ENCODE measurements at regions not wholly inside any gene's neighbourhood (a gene's known extent, or its start where the extent isn't known, plus 50 kb on each side); places are given as distances from the start of the nearest gene placed in this dataset.

GRCh38 chr1:201646411-201647022, 107.6 kb downstream of the NAV1 start:
- no peak for DNase-seq (ENCODE audit: low read depth)
- no peak overlapping the region for H3K4me3 ChIP-seq (ENCODE audit: control insufficient read depth, low read depth, low read length)
- TF ChIP-seq, protein P1, sequence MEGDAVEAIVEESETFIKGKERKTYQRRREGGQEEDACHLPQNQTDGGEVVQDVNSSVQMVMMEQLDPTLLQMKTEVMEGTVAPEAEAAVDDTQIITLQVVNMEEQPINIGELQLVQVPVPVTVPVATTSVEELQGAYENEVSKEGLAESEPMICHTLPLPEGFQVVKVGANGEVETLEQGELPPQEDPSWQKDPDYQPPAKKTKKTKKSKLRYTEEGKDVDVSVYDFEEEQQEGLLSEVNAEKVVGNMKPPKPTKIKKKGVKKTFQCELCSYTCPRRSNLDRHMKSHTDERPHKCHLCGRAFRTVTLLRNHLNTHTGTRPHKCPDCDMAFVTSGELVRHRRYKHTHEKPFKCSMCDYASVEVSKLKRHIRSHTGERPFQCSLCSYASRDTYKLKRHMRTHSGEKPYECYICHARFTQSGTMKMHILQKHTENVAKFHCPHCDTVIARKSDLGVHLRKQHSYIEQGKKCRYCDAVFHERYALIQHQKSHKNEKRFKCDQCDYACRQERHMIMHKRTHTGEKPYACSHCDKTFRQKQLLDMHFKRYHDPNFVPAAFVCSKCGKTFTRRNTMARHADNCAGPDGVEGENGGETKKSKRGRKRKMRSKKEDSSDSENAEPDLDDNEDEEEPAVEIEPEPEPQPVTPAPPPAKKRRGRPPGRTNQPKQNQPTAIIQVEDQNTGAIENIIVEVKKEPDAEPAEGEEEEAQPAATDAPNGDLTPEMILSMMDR (conservative IDR thresholded peaks at IDR 0.05; ENCODE audit: control insufficient read depth, insufficient read depth, low read depth, low read length): no peak

GRCh38 chr1:201647094-201647493, 108.2 kb downstream of the NAV1 start:
- peak overlapping the region; percentile 83 for H3K4me3 ChIP-seq (ENCODE audit: control insufficient read depth, low read depth, low read length)
- TF ChIP-seq, protein P1 (conservative IDR thresholded peaks at IDR 0.05; ENCODE audit: control insufficient read depth, insufficient read depth, low read depth, low read length): no peak
- DNase-seq (ENCODE audit: low read depth): peak; percentile 45

GRCh38 chr1:201647722-201648065, 108.8 kb downstream of the NAV1 start:
- DNase-seq (ENCODE audit: low read depth): no peak
- H3K4me3 ChIP-seq (ENCODE audit: control insufficient read depth, low read depth, low read length): peak overlapping the region; percentile 83
- TF ChIP-seq, protein P1 (conservative IDR thresholded peaks at IDR 0.05; ENCODE audit: control insufficient read depth, insufficient read depth, low read depth, low read length): no peak

- peak overlapping the region; percentile 83 for H3K4me3 ChIP-seq (ENCODE audit: control insufficient read depth, low read depth, low read length)
- TF ChIP-seq, protein P1 (conservative IDR thresholded peaks at IDR 0.05; ENCODE audit: control insufficient read depth, insufficient read depth, low read depth, low read length): no peak
- peak; percentile 79 for DNase-seq (ENCODE audit: low read depth)
These were observed 109.4 kb downstream of the NAV1 start for GRCh38 chr1:201648066-201648906.

DNA sequence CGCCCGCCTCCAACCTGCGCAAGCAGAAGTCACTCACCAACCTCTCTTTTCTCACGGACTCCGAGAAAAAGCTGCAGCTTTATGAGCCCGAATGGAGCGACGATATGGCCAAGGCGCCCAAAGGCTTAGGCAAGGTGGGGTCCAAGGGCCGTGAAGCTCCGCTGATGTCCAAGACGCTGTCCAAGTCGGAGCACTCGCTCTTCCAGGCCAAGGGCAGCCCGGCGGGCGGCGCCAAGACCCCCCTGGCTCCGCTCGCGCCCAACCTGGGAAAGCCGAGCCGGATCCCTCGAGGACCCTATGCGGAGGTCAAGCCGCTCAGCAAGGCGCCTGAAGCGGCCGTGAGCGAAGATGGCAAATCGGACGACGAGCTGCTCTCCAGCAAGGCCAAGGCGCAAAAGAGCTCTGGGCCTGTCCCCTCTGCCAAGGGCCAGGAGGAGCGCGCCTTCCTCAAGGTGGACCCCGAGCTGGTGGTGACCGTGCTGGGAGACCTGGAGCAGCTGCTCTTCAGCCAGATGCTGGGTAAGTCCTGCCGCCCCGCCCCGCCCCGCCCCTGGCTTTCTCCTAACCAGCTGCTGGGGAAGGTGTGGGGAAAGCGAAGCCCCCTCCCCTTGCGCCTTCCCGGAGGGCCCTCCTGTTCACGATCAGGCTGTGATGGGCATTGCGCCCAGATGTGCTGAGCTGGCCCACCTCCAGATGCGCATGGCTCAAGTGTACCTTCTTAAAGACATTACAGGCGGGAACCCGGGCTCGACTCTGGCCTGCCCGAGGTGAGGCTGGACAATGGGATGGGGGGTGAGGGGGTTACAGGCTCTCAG, 110.2 kb downstream of the NAV1 start:
- H3K4me3 ChIP-seq (ENCODE audit: control insufficient read depth, low read depth, low read length): peak overlapping the region; percentile 83
- DNase-seq (ENCODE audit: low read depth): peak; percentile 59
- TF ChIP-seq, protein P1 (conservative IDR thresholded peaks at IDR 0.05; ENCODE audit: control insufficient read depth, insufficient read depth, low read depth, low read length): no peak

DNA sequence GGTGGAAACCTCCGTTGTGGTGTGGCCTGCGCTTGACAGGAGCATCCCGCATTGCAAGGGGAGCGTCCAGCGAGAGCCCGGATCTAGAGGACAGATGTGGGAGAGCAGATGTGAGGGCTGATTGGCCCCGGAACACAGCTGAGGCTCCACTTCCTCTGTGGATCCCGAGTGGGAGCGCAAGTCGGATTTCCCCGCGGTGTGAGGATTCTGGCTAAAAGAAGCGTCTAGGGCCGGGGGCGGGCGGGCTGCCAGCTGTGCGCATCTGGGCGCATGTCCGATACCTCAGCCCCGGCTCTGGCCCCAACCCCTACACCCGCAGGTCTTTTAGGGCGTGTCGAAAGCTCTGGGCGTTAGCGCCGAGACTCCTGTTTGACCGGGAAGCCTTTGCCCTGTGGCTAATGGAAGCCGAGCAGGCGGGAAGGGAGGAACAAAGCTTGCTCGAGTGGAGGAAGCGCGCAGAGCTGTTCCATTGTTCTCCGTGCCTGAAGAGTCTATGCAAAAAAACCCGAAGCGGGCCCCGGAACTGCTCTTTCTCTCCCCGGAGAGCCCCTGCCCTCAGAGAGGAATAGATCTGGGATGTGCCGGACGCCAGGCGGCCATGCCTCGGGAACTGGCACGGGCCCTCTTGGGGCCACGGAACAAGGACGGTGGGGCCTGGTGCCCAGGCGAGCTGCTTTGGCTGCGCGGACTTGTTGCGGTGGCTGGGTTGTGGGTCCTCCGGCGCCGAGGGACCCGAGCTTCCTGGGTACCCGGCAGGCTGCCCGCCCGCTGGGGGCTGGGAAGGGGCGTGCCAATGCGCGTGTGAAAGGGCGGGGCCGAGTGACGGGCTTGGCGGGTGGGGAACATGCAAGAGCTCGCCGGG, 111.1 kb downstream of the NAV1 start:
- TF ChIP-seq, protein P1 (conservative IDR thresholded peaks at IDR 0.05; ENCODE audit: control insufficient read depth, insufficient read depth, low read depth, low read length): no peak
- peak overlapping the region; percentile 83 for H3K4me3 ChIP-seq (ENCODE audit: control insufficient read depth, low read depth, low read length)
- DNase-seq (ENCODE audit: low read depth): peak; percentile 68
